OCI-LY1 (cell line): ENCODE measurements at regions not wholly inside any gene's neighbourhood (a gene's known extent, or its start where the extent isn't known, plus 50 kb on each side); places are given as distances from the start of the nearest gene placed in this dataset.

Experiments
- H2AFZ ChIP-seq: fragments of 200-600 bp; sonication (generic), shearing (Covaris generic); 2 replicates; pipeline ENCODE4 v1.6.0; 2014; ENCODE audit warnings: antibody characterized with exemption, mild to moderate bottlenecking, low read length
- H3F3A ChIP-seq: fragments of 200-600 bp; sonication (generic), shearing (Covaris generic); 2 replicates; pipeline ENCODE4 v1.6.0; 2014; ENCODE audit warnings: mild to moderate bottlenecking, antibody characterized with exemption, low read length, moderate library complexity; ENCODE audit not compliant: insufficient read depth
- H3K27ac ChIP-seq: fragments of 200-600 bp; sonication (generic); 2 replicates; pipeline ENCODE4 v1.5.1; 2014; ENCODE audit warnings: low read length, mixed run types, mild to moderate bottlenecking, low read depth; ENCODE audit not compliant: poor library complexity, severe bottlenecking
- H3K27me3 ChIP-seq: fragments of 200-600 bp; sonication (generic); 2 replicates; pipeline ENCODE4 v1.6.0; 2014; ENCODE audit warnings: antibody characterized with exemption, mild to moderate bottlenecking, low read length, moderate library complexity; ENCODE audit not compliant: insufficient read depth
- H3K36me3 ChIP-seq: fragments of 200-600 bp; sonication (generic); 2 replicates; pipeline ENCODE4 v1.6.1; 2014; ENCODE audit warnings: mild to moderate bottlenecking, antibody characterized with exemption, low read length, moderate library complexity, mixed read lengths; ENCODE audit not compliant: insufficient read depth
- H3K4me1 ChIP-seq: fragments of 200-600 bp; sonication (generic); 2 replicates; pipeline ENCODE4 v1.5.1; 2014; ENCODE audit warnings: mild to moderate bottlenecking, low read length, moderate library complexity; ENCODE audit not compliant: insufficient read depth, severe bottlenecking
- H3K4me2 ChIP-seq: fragments of 200-600 bp; sonication (generic), shearing (Covaris generic); 2 replicates; pipeline ENCODE4 v1.6.1; 2014; ENCODE audit warnings: low read length
- H3K4me3 ChIP-seq: fragments of 200-600 bp; sonication (generic); 2 replicates; pipeline ENCODE4 v1.5.1; 2014; ENCODE audit warnings: low read length, low read depth, mild to moderate bottlenecking, mixed read lengths; ENCODE audit not compliant: poor library complexity, severe bottlenecking
- H3K79me2 ChIP-seq: fragments of 200-600 bp; shearing (Covaris generic); 2 replicates; pipeline ENCODE4 v1.6.1; 2016; ENCODE audit warnings: mixed run types, low read length, mixed read lengths; ENCODE audit not compliant: insufficient read depth
- H3K9ac ChIP-seq: fragments of 200-600 bp; sonication (generic), shearing (Covaris generic); 2 replicates; pipeline ENCODE4 v1.6.1; 2014; ENCODE audit warnings: mild to moderate bottlenecking, low read length, mixed read lengths
- H3K9me2 ChIP-seq: fragments of 200-600 bp; sonication (generic), shearing (Covaris generic); 2 replicates; pipeline ENCODE4 v1.6.1; 2014; ENCODE audit warnings: low read depth, mild to moderate bottlenecking, low read length, mixed read lengths
- H3K9me3 ChIP-seq: fragments of 200-600 bp; shearing (Covaris generic); 2 replicates; pipeline ENCODE4 v1.6.1; 2014; ENCODE audit warnings: low read length, mixed read lengths
- H4K20me1 ChIP-seq: fragments of 200-600 bp; sonication (generic), shearing (Covaris generic); 2 replicates; pipeline ENCODE4 v1.6.0; 2016; ENCODE audit warnings: mild to moderate bottlenecking, low read length; ENCODE audit not compliant: insufficient read depth
- EZH2 ChIP-seq: fragments of 200-600 bp; sonication (generic), shearing (Covaris generic); IDR thresholded peaks from 2 replicates; pipeline ENCODE4 v1.8.0; 2017; ENCODE audit warnings: borderline replicate concordance, mixed run types, mild to moderate bottlenecking, antibody characterized with exemption, low read length, moderate library complexity, mixed read lengths
- TF ChIP-seq, protein P1 (sequence below): fragments of 200-600 bp; sonication (generic), shearing (Covaris generic); IDR thresholded peaks from 2 replicates; pipeline ENCODE4 v1.5.1; 2017; ENCODE audit warnings: mild to moderate bottlenecking, antibody characterized with exemption, low read length, moderate library complexity, mixed read lengths

DNA sequence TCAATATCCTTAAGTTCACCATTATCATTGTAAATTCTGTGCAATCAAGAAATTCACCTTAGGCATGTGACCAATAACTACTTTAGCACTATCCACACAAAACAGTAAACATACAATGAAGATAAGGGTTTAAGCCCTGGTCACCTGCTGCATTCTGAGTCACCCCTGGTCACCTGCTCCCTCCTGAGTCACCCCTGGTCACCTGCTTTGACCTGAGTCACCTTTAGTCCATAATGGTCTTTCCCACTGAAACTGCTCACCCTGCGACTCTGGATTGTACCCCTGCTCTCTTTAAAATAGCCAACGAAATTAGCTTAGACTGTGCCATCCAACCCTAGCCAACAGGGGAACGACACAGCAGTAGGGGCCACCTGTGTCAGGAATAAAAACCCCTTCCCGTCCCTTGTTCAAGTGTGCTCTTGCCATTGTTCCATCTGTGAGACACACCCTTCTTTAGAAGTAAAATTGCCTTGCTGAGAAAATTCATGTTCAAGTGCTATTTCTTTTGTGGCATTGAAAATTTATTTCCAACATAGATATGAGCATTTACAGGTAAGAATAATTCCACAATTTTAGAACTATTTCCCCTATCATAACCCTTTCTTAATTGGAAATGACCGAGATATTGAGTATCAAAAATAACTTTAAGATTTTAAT lies 902.8 kb downstream of the DSC3 start:
- Histone ChIP-seq H3K9ac (no peak overlapping the region), H3K27ac (no peak overlapping the region), H3K4me3 (no peak overlapping the region), H3K27me3 (no peaks in the 10 kb centered on the region), H2AFZ (no peak overlapping the region), H3K36me3 (no peaks in the 10 kb centered on the region), H3K9me2 (no peaks in the 10 kb centered on the region), H4K20me1 (no peaks in the 10 kb centered on the region), H3F3A (no peaks in the 10 kb centered on the region), H3K4me2 (no peak overlapping the region), H3K4me1 (no peaks in the 10 kb centered on the region), H3K79me2 (no peaks in the 10 kb centered on the region), H3K9me3 (no peaks in the 10 kb centered on the region)
- no peak for TF ChIP-seq EZH2
- TF ChIP-seq, protein P1, sequence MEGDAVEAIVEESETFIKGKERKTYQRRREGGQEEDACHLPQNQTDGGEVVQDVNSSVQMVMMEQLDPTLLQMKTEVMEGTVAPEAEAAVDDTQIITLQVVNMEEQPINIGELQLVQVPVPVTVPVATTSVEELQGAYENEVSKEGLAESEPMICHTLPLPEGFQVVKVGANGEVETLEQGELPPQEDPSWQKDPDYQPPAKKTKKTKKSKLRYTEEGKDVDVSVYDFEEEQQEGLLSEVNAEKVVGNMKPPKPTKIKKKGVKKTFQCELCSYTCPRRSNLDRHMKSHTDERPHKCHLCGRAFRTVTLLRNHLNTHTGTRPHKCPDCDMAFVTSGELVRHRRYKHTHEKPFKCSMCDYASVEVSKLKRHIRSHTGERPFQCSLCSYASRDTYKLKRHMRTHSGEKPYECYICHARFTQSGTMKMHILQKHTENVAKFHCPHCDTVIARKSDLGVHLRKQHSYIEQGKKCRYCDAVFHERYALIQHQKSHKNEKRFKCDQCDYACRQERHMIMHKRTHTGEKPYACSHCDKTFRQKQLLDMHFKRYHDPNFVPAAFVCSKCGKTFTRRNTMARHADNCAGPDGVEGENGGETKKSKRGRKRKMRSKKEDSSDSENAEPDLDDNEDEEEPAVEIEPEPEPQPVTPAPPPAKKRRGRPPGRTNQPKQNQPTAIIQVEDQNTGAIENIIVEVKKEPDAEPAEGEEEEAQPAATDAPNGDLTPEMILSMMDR, result no peak

DNA sequence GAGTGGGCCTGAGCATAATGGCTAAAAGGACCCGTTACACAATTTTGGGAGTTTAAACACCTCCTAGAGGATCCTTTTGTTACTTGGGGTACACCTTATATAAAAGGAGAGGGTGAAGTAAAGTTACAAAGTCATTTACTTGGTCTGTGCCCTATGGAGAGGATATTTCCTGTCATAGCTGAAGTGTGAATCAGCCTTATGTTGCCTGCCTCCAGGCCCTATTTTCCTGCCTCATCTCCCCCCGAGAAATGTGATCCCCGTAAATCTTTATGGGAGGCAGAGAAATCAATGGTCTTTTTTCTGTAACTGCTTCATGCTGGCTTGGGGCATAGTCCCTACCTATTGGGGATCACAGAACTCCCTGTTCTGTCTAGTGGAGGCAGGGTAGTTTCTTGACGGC lies 906.6 kb downstream of the DSC3 start:
- H3K4me1 ChIP-seq, result no peaks in the 10 kb centered on the region
- H3K36me3 ChIP-seq, result no peaks in the 10 kb centered on the region
- H3K27me3 ChIP-seq, result no peaks in the 10 kb centered on the region
- H3K9me2 ChIP-seq, result no peaks in the 10 kb centered on the region
- no peaks in the 10 kb centered on the region for H3K9me3 ChIP-seq
- H3K4me2 ChIP-seq, result no peak overlapping the region
- no peak overlapping the region for H3K4me3 ChIP-seq
- no peak overlapping the region for H3K27ac ChIP-seq
- H4K20me1 ChIP-seq, result no peaks in the 10 kb centered on the region
- TF ChIP-seq, protein P1, result no peak
- no peak for TF ChIP-seq EZH2
- H3K79me2 ChIP-seq, result no peaks in the 10 kb centered on the region
- no peak overlapping the region for H2AFZ ChIP-seq
- no peaks in the 10 kb centered on the region for H3F3A ChIP-seq
- no peak overlapping the region for H3K9ac ChIP-seq

DNA sequence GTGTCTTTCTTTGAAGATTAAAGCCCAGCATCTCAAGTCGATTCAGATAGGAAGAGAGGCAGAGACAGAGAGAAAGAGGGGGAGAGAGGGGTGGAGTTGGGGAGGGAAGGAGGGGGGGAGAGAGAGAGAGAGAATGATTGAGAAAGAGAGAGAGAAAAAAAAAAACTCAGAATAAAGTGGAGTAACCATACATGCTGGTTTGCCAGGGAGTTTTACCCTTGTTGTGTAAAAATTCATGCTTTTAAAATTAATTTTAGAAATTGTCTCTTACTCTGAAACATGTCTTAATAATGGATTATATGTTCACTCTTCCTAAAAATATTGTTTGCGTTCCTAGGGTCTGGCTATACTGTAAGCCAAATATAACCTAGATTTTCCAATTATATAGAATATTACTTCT lies 908.5 kb downstream of the DSC3 start:
- no peaks in the 10 kb centered on the region for H3K27me3 ChIP-seq
- no peaks in the 10 kb centered on the region for H3F3A ChIP-seq
- H3K4me3 ChIP-seq, result no peak overlapping the region
- no peaks in the 10 kb centered on the region for H4K20me1 ChIP-seq
- no peaks in the 10 kb centered on the region for H3K9me3 ChIP-seq
- no peak overlapping the region for H3K4me2 ChIP-seq
- H3K27ac ChIP-seq, result no peak overlapping the region
- H3K79me2 ChIP-seq, result no peaks in the 10 kb centered on the region
- H2AFZ ChIP-seq, result no peak overlapping the region
- TF ChIP-seq, protein P1, result no peak
- TF ChIP-seq EZH2, result no peak
- H3K9me2 ChIP-seq, result no peaks in the 10 kb centered on the region
- no peaks in the 10 kb centered on the region for H3K4me1 ChIP-seq
- H3K36me3 ChIP-seq, result no peaks in the 10 kb centered on the region
- no peak overlapping the region for H3K9ac ChIP-seq
